H1 (cell line): ENCODE measurements at regions not wholly inside any gene's neighbourhood (a gene's known extent, or its start where the extent isn't known, plus 50 kb on each side); places are given as distances from the start of the nearest gene placed in this dataset.

Source experiments
- CTCF ChIA-PET: fragments of 300-600 bp; sonication (Branson Sonifier 250); formaldehyde crosslinking; loops from one replicate; lab custom pipeline; 2021; ENCODE audit not compliant: partially characterized antibody; lab: Charles Lee
- POLR2A ChIA-PET: fragments of 300-600 bp; sonication (Branson Sonifier 250); formaldehyde crosslinking; loops from one replicate; lab custom pipeline; 2021; ENCODE audit warnings: inconsistent platforms; ENCODE audit not compliant: partially characterized antibody; lab: Charles Lee
- DNase-seq, 2 experiments: peaks; one replicate each; pipeline versions ENCODE4 v3.0.0 to v3.0.0-alpha.2; 2010 to 2022; ENCODE audit warnings: low spot score in 2 of 2, low read depth in 1 of 2, mixed read lengths in 1 of 2
- FAIRE-seq: peaks from 2 replicates; lab custom pipeline; 2011; peaks lifted over from hg19 to GRCh38; lab: Jason Lieb, UNC
- H2AFZ ChIP-seq: 2 replicates; pipeline ENCODE4 v1.8.1; 2012; ENCODE audit warnings: low read length, inconsistent platforms
- H2AK5ac ChIP-seq: 2 replicates; pipeline ENCODE4 v1.6.1; 2013; ENCODE audit warnings: low read depth, low read length
- H2BK120ac ChIP-seq: replicated peaks from 2 replicates; pipeline ENCODE3; 2013; ENCODE audit warnings: low read depth, low read length, inconsistent platforms
- H2BK12ac ChIP-seq: 2 replicates; pipeline ENCODE4 v1.6.1; 2013; ENCODE audit warnings: low read depth, low read length
- H2BK15ac ChIP-seq: 2 replicates; pipeline ENCODE4 v1.6.1; 2013; ENCODE audit warnings: low read length
- H2BK20ac ChIP-seq: 2 replicates; pipeline ENCODE4 v1.6.1; 2013; ENCODE audit warnings: low read length
- H2BK5ac ChIP-seq: 2 replicates; pipeline ENCODE4 v1.6.1; 2013; ENCODE audit warnings: low read depth, low read length
- H3K14ac ChIP-seq: 2 replicates; pipeline ENCODE4 v1.6.1; 2013; ENCODE audit warnings: inconsistent platforms; ENCODE audit not compliant: insufficient read length
- H3K18ac ChIP-seq: 2 replicates; pipeline ENCODE4 v1.6.1; 2013; ENCODE audit warnings: low read length; ENCODE audit errors: extremely low read depth
- H3K23ac ChIP-seq: 2 replicates; pipeline ENCODE4 v1.6.1; 2013; ENCODE audit warnings: inconsistent platforms; ENCODE audit not compliant: insufficient read length
- H3K23me2 ChIP-seq: 2 replicates; pipeline ENCODE4 v1.6.1; 2013; ENCODE audit warnings: low read depth, low read length
- H3K27ac ChIP-seq: 2 replicates; pipeline ENCODE4 v1.6.1; 2011; ENCODE audit warnings: low read depth, low read length, inconsistent platforms
- H3K27me3 ChIP-seq, 4 experiments: replicated peaks in 1 of 4; 1 replicate in 1 of 4; 2 replicates in 3 of 4; pipeline versions ENCODE4 v1.6.1 to v1.8.1; 2011 to 2013; ENCODE audit warnings: low read length in 3 of 4, mild to moderate bottlenecking in 3 of 4, inconsistent platforms in 2 of 4, mixed read lengths in 2 of 4, moderate library complexity in 1 of 4; ENCODE audit not compliant: control insufficient read depth in 3 of 4, insufficient read depth in 3 of 4; ENCODE audit errors: extremely low read depth in 1 of 4
- H3K36me3 ChIP-seq, 4 experiments: 2 replicates each; pipeline versions ENCODE4 v1.6.1 to v1.8.1; 2011 to 2013; ENCODE audit warnings: mild to moderate bottlenecking in 4 of 4, low read length in 3 of 4, moderate library complexity in 2 of 4, control low read depth in 1 of 4, inconsistent platforms in 1 of 4; ENCODE audit not compliant: insufficient read depth in 4 of 4, control insufficient read depth in 2 of 4
- H3K4ac ChIP-seq: replicated peaks from 2 replicates; pipeline ENCODE3; 2013; ENCODE audit warnings: low read length, low read depth, mixed read lengths, inconsistent platforms; ENCODE audit not compliant: insufficient read length
- H3K4me1 ChIP-seq, 4 experiments: replicated peaks in 1 of 4; 1 replicate in 1 of 4; 2 replicates in 3 of 4; pipeline versions ENCODE4 v1.6.1 to v1.8.1; 2011 to 2013; ENCODE audit warnings: low read length in 3 of 4, inconsistent platforms in 2 of 4, mixed read lengths in 1 of 4; ENCODE audit not compliant: insufficient read depth in 4 of 4, control insufficient read depth in 3 of 4
- H3K4me2 ChIP-seq, 2 experiments: 2 replicates each; pipeline versions ENCODE4 v1.6.1 to v1.8.1; 2011 to 2013; ENCODE audit warnings: low read depth in 2 of 2, low read length in 2 of 2, control low read depth in 1 of 2, inconsistent platforms in 1 of 2, mild to moderate bottlenecking in 1 of 2; ENCODE audit not compliant: insufficient read depth in 1 of 2
- H3K4me3 ChIP-seq, 4 experiments: fragments of 200-600, 300-600 bp in 1 of 4; sonication (generic), shearing (Covaris generic), sonication (Bioruptor Twin) in 1 of 4; 2 replicates each; pipeline versions ENCODE4 v1.5.1 to v1.8.1; 2011 to 2016; ENCODE audit warnings: low read length in 4 of 4, low read depth in 3 of 4, control low read depth in 2 of 4, inconsistent platforms in 2 of 4, mild to moderate bottlenecking in 2 of 4, mixed read lengths in 1 of 4, moderate library complexity in 1 of 4; ENCODE audit not compliant: insufficient read depth in 2 of 4; ENCODE audit errors: extremely low read depth in 1 of 4
- H3K56ac ChIP-seq: replicated peaks from 2 replicates; pipeline ENCODE3; 2013; ENCODE audit warnings: low read depth, mild to moderate bottlenecking, mixed read lengths, low read length, inconsistent platforms; ENCODE audit not compliant: insufficient read length
- H3K79me1 ChIP-seq: 2 replicates; pipeline ENCODE4 v1.6.1; 2013; ENCODE audit warnings: low read depth, low read length, control low read depth
- H3K79me2 ChIP-seq, 2 experiments: 2 replicates each; pipeline versions ENCODE4 v1.6.1 to v1.8.1; 2012 to 2013; ENCODE audit warnings: low read length in 2 of 2, mild to moderate bottlenecking in 2 of 2, inconsistent platforms in 1 of 2; ENCODE audit not compliant: insufficient read depth in 2 of 2, control insufficient read depth in 1 of 2
- H3K9ac ChIP-seq, 4 experiments: replicated peaks in 1 of 4; 1 replicate in 1 of 4; 2 replicates in 3 of 4; pipeline versions ENCODE4 v1.6.1 to v1.8.1; 2011 to 2013; ENCODE audit warnings: low read depth in 3 of 4, low read length in 3 of 4, control low read depth in 2 of 4, mild to moderate bottlenecking in 2 of 4, moderate library complexity in 2 of 4, inconsistent platforms in 1 of 4; ENCODE audit errors: extremely low read depth in 1 of 4
- H3K9me3 ChIP-seq, 2 experiments: 2 replicates each; pipeline versions ENCODE4 v1.6.1 to v1.8.1; 2012 to 2013; ENCODE audit warnings: mild to moderate bottlenecking in 2 of 2, moderate library complexity in 2 of 2, control low read depth in 1 of 2, inconsistent platforms in 1 of 2, low read depth in 1 of 2, low read length in 1 of 2, mixed read lengths in 1 of 2; ENCODE audit not compliant: insufficient read depth in 2 of 2
- H4K20me1 ChIP-seq, 2 experiments: replicated peaks in 1 of 2; 2 replicates each; pipeline versions ENCODE3 to v1.8.1; 2011 to 2013; ENCODE audit warnings: inconsistent platforms in 2 of 2, low read length in 2 of 2, mild to moderate bottlenecking in 1 of 2; ENCODE audit not compliant: insufficient read depth in 2 of 2, control insufficient read depth in 1 of 2
- H4K5ac ChIP-seq: 2 replicates; pipeline ENCODE4 v1.6.1; 2013; ENCODE audit warnings: low read length, low read depth, mixed read lengths, inconsistent platforms; ENCODE audit not compliant: insufficient read length
- H4K8ac ChIP-seq: 2 replicates; pipeline ENCODE4 v1.8.0; 2013; ENCODE audit warnings: mild to moderate bottlenecking, moderate library complexity, low read length, inconsistent platforms; ENCODE audit not compliant: insufficient read depth; ENCODE audit errors: extremely low read depth
- H4K91ac ChIP-seq: replicated peaks from 2 replicates; pipeline ENCODE3; 2013; ENCODE audit warnings: low read length, mixed read lengths, inconsistent platforms; ENCODE audit not compliant: insufficient read length
- ASH2L ChIP-seq: fragments of 200-600, 300-600 bp; sonication (generic); IDR thresholded peaks from one replicate; pipeline ENCODE4 v1.7.1; 2017; ENCODE audit warnings: low read length
- BACH1 ChIP-seq: IDR thresholded peaks from 2 replicates; pipeline ENCODE4 v1.6.1; 2012; ENCODE audit warnings: low read length, improper control_type of control experiment
- CHD1 ChIP-seq: IDR thresholded peaks from 2 replicates; pipeline ENCODE4 v1.6.1; 2012; ENCODE audit warnings: low read depth, low read length, improper control_type of control experiment
- EGR1 ChIP-seq: IDR thresholded peaks from 2 replicates; pipeline ENCODE4 v1.6.1; 2011; ENCODE audit warnings: low read depth, low read length, borderline replicate concordance
- HDAC6 ChIP-seq: IDR thresholded peaks from one replicate; pipeline ENCODE4 v1.7.1; 2012; ENCODE audit warnings: low read depth, mild to moderate bottlenecking, inconsistent platforms, low read length, moderate library complexity
- RFX5 ChIP-seq: IDR thresholded peaks from 2 replicates; pipeline ENCODE4 v1.6.1; 2011; ENCODE audit warnings: low read depth, low read length, improper control_type of control experiment, borderline replicate concordance
- SAP30 ChIP-seq: fragments of 300-600 bp; sonication (generic); IDR thresholded peaks from 2 replicates; pipeline ENCODE4 v1.7.1; 2012; ENCODE audit warnings: low read length, moderate library complexity, mild to moderate bottlenecking, inconsistent platforms; ENCODE audit not compliant: insufficient read depth, insufficient replicate concordance
- SIX5 ChIP-seq: IDR thresholded peaks from 2 replicates; pipeline ENCODE4 v1.6.1; 2011; ENCODE audit warnings: mild to moderate bottlenecking, low read depth, low read length
- SRF ChIP-seq: IDR thresholded peaks from 2 replicates; pipeline ENCODE4 v1.6.1; 2011; ENCODE audit warnings: mild to moderate bottlenecking, low read depth, low read length, moderate library complexity
- TBP ChIP-seq: IDR thresholded peaks from 2 replicates; pipeline ENCODE4 v1.6.1; 2011; ENCODE audit warnings: low read depth, low read length, improper control_type of control experiment
- WGBS, 2 experiments: shearing (Covaris generic) in 1 of 2; methylation state at CpG; one replicate each; pipeline versions ENCODE4 v1.1.6 to v1.1.7; 2013 to 2015; ENCODE audit warnings: low lambda C conversion rate in 2 of 2, mixed read lengths in 2 of 2, inconsistent platforms in 1 of 2, low coverage in 1 of 2, missing lambda C conversion rate in 1 of 2; ENCODE audit not compliant: insufficient replicate concordance in 2 of 2, insufficient coverage in 1 of 2, insufficient read length in 1 of 2; ENCODE audit errors: extremely low coverage in 1 of 2, missing lambda C conversion rate in 1 of 2; 5-methylcytosine and 5-hydroxymethylcytosine counted together
- TF ChIP-seq, protein P1 (sequence below), 3 experiments: IDR thresholded peaks; 1 replicate in 2 of 3; 2 replicates in 1 of 3; pipeline versions ENCODE4 v1.5.1 to v1.6.1; 2011; ENCODE audit warnings: low read length in 3 of 3, mild to moderate bottlenecking in 3 of 3, inconsistent platforms in 2 of 3, low read depth in 1 of 3, moderate library complexity in 1 of 3; ENCODE audit not compliant: insufficient read depth in 1 of 3; ENCODE audit errors: control extremely low read depth in 1 of 3

DNA sequence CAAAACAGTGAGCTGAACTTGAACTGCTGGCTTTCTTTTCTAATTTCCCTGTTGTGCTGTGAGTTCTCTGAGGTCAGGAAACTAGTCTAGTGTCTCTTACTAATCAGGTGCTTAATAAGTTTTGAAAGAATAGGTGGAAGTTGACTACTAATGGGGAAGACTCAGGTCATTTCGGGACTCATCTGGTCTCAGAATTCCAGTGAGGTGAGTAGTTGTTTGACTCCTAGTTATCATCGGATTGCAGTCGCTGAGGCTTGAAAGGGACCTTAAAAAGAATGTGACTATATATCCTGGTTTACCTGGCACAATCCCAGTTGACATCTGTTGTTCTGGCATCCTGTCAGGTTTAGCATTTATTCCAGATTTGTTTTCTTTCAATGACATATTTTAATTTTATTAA lies 81.4 kb upstream of the SPAG17 start:
- H3K4me3 ChIP-seq: no peak overlapping the region
- FAIRE-seq (no peak), DNase-seq (no peak)
- H2BK120ac ChIP-seq: no peak overlapping the region
- no peak overlapping the region for H4K5ac ChIP-seq
- no peak overlapping the region for H3K14ac ChIP-seq
- no peak overlapping the region for H4K91ac ChIP-seq
- H2BK15ac ChIP-seq: no peak overlapping the region
- H3K27ac ChIP-seq: no peak overlapping the region
- H3K79me2 ChIP-seq: no peaks in the 10 kb centered on the region
- H3K4me1 ChIP-seq: no peaks in the 10 kb centered on the region
- no peaks in the 10 kb centered on the region for H3K27me3 ChIP-seq
- H2AFZ ChIP-seq: 0 out of 2 replicates have a peak overlapping the region, but pooled peaks have one; percentile 58
- H3K36me3 ChIP-seq: no peaks in the 10 kb centered on the region
- H2BK12ac ChIP-seq: no peak overlapping the region
- TF ChIP-seq BACH1 (no peak), CHD1 (no peak), RFX5 (no peak), SAP30 (no peak), ASH2L (no peak), SIX5 (no peak), EGR1 (no peak), HDAC6 (no peak), SRF (no peak), TBP (no peak)
- TF ChIP-seq, protein P1, sequence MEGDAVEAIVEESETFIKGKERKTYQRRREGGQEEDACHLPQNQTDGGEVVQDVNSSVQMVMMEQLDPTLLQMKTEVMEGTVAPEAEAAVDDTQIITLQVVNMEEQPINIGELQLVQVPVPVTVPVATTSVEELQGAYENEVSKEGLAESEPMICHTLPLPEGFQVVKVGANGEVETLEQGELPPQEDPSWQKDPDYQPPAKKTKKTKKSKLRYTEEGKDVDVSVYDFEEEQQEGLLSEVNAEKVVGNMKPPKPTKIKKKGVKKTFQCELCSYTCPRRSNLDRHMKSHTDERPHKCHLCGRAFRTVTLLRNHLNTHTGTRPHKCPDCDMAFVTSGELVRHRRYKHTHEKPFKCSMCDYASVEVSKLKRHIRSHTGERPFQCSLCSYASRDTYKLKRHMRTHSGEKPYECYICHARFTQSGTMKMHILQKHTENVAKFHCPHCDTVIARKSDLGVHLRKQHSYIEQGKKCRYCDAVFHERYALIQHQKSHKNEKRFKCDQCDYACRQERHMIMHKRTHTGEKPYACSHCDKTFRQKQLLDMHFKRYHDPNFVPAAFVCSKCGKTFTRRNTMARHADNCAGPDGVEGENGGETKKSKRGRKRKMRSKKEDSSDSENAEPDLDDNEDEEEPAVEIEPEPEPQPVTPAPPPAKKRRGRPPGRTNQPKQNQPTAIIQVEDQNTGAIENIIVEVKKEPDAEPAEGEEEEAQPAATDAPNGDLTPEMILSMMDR (IDR thresholded peaks at IDR 0.05; ENCODE audit: control extremely low read depth in 1 of 3, insufficient read depth in 1 of 3, low read depth in 1 of 3, low read length in 3 of 3): no peak
- H3K79me1 ChIP-seq: no peaks in the 10 kb centered on the region
- H3K18ac ChIP-seq: no peak overlapping the region
- H2BK20ac ChIP-seq: no peak overlapping the region
- no peak overlapping the region; a peak in 1 of 4 replicates for H3K4me2 ChIP-seq
- H3K23ac ChIP-seq: no peak overlapping the region
- no peak overlapping the region for H4K8ac ChIP-seq
- H3K23me2 ChIP-seq: no peaks in the 10 kb centered on the region
- POLR2A ChIA-PET: no interaction called here
- no peak overlapping the region for H2AK5ac ChIP-seq
- CTCF ChIA-PET: interaction anchor here (0.7 to 1.2 kb wide), 2 partner anchors 13 to 740 kb away, joined by 3 read pairs; no protein-coding TSS in a partner anchor
- H3K9ac ChIP-seq: no peak overlapping the region
- H3K56ac ChIP-seq: no peak overlapping the region
- WGBS, 2 experiments: 88% methylated on average over 3 of the region's 3 CpGs; no CpG with 5 or more reads in 1 of the 2 experiments
- H2BK5ac ChIP-seq: no peak overlapping the region
- no peaks in the 10 kb centered on the region for H3K9me3 ChIP-seq
- H3K4ac ChIP-seq: no peak overlapping the region
- no peaks in the 10 kb centered on the region for H4K20me1 ChIP-seq
